MM.1S (cell line): ENCODE measurements at regions not wholly inside any gene's neighbourhood (a gene's known extent, or its start where the extent isn't known, plus 50 kb on each side); places are given as distances from the start of the nearest gene placed in this dataset.

Experiments used
- DNase-seq: peaks from one replicate; pipeline ENCODE4 v3.0.0-alpha.2; 2015
- H2AFZ ChIP-seq: fragments of 300-600 bp; sonication (generic); 2 replicates; pipeline ENCODE4 v1.6.0; 2016; ENCODE audit warnings: antibody characterized with exemption, low read length
- H3F3A ChIP-seq: fragments of 300-600 bp; sonication (generic); 2 replicates; pipeline ENCODE4 v1.6.1; 2016; ENCODE audit warnings: mild to moderate bottlenecking, antibody characterized with exemption, low read length, moderate library complexity, mixed read lengths; ENCODE audit not compliant: insufficient read depth
- H3K27ac ChIP-seq: fragments of 300-600 bp; sonication (generic); 2 replicates; pipeline ENCODE4 v1.5.1; 2016; ENCODE audit warnings: mild to moderate bottlenecking, low read length
- H3K27me3 ChIP-seq: fragments of 300-600 bp; sonication (generic); replicated peaks from 2 replicates; pipeline ENCODE4 v1.6.0; 2016; ENCODE audit warnings: low read length; ENCODE audit not compliant: insufficient read depth
- H3K36me3 ChIP-seq: fragments of 300-600 bp; sonication (generic); replicated peaks from 2 replicates; pipeline ENCODE4 v1.6.1; 2016; ENCODE audit warnings: mild to moderate bottlenecking, low read length, mixed read lengths; ENCODE audit not compliant: insufficient read depth
- H3K4me1 ChIP-seq: fragments of 300-600 bp; sonication (generic); 2 replicates; pipeline ENCODE4 v1.6.1; 2016; ENCODE audit warnings: low read length, mixed read lengths
- H3K4me2 ChIP-seq: fragments of 300-600 bp; sonication (generic); 2 replicates; pipeline ENCODE4 v1.6.0; 2016; ENCODE audit warnings: low read depth, low read length
- H3K4me3 ChIP-seq: fragments of 300-600 bp; sonication (generic); 2 replicates; pipeline ENCODE4 v1.5.1; 2016; ENCODE audit warnings: low read length, mixed read lengths
- H3K79me2 ChIP-seq: fragments of 300-600 bp; sonication (generic); 2 replicates; pipeline ENCODE4 v1.6.1; 2016; ENCODE audit warnings: mixed run types, low read length, mixed read lengths
- H3K9ac ChIP-seq: fragments of 300-600 bp; sonication (generic); 2 replicates; pipeline ENCODE4 v1.6.1; 2016; ENCODE audit warnings: low read length, mixed read lengths
- H3K9me2 ChIP-seq: fragments of 300-600 bp; sonication (generic); replicated peaks from 2 replicates; pipeline ENCODE4 v1.6.1; 2016; ENCODE audit warnings: mild to moderate bottlenecking, low read length, mixed read lengths; ENCODE audit not compliant: insufficient read depth
- H3K9me3 ChIP-seq: fragments of 300-600 bp; sonication (generic); replicated peaks from 2 replicates; pipeline ENCODE4 v1.6.1; 2016; ENCODE audit warnings: mild to moderate bottlenecking, low read length, mixed read lengths; ENCODE audit not compliant: insufficient read depth
- H4K20me1 ChIP-seq: fragments of 300-600 bp; sonication (generic); 2 replicates; pipeline ENCODE4 v1.6.1; 2016; ENCODE audit warnings: mild to moderate bottlenecking, low read length, moderate library complexity, mixed read lengths; ENCODE audit not compliant: insufficient read depth
- EZH2 ChIP-seq: fragments of 300-600 bp; sonication (generic); optimal IDR thresholded peaks from 2 replicates; pipeline ENCODE3; 2017; ENCODE audit warnings: low read depth, mild to moderate bottlenecking, antibody characterized with exemption, low read length, mixed read lengths
- EZH2phosphoT487 ChIP-seq: fragments of 300-600 bp; sonication (generic); IDR thresholded peaks from 2 replicates; pipeline ENCODE4 v1.6.1; 2018; ENCODE audit warnings: antibody characterized with exemption, low read length
- TF ChIP-seq, protein P1 (sequence below): fragments of 300-600 bp; sonication (generic); IDR thresholded peaks from 2 replicates; pipeline ENCODE4 v1.5.1; 2016; ENCODE audit warnings: antibody characterized with exemption, low read length, mixed read lengths

DNA sequence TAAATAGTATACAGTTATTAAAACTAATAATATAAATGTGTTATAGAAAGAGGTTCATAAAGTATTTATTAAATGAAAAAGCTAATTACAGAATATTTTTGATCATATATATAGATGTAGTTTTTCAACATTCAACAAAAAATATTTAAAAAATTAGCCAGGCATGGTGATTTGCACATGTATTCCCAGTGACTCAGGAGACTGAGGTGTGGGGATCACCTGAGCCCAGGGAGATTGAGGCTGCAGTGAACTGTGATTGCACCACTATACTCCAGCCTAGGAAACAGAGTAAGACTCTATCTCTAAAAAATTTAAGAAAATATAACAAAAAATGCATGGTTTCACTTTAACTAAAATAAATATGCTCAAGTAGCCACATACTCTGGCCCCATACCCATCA, 118.0 kb upstream of the SEMA3C start:
- Histone ChIP-seq H3K4me2 (no peak overlapping the region), H3K4me3 (no peak overlapping the region), H3K9me3 (no peaks in the 10 kb centered on the region), H4K20me1 (no peaks in the 10 kb centered on the region), H3K27ac (no peak overlapping the region), H2AFZ (no peak overlapping the region), H3F3A (no peaks in the 10 kb centered on the region), H3K4me1 (no peaks in the 10 kb centered on the region), H3K36me3 (no peaks in the 10 kb centered on the region), H3K9ac (no peak overlapping the region), H3K27me3 (no peaks in the 10 kb centered on the region), H3K79me2 (no peaks in the 10 kb centered on the region), H3K9me2 (no peaks in the 10 kb centered on the region)
- TF ChIP-seq EZH2phosphoT487 (no peak), EZH2 (no peak)
- TF ChIP-seq, protein P1, sequence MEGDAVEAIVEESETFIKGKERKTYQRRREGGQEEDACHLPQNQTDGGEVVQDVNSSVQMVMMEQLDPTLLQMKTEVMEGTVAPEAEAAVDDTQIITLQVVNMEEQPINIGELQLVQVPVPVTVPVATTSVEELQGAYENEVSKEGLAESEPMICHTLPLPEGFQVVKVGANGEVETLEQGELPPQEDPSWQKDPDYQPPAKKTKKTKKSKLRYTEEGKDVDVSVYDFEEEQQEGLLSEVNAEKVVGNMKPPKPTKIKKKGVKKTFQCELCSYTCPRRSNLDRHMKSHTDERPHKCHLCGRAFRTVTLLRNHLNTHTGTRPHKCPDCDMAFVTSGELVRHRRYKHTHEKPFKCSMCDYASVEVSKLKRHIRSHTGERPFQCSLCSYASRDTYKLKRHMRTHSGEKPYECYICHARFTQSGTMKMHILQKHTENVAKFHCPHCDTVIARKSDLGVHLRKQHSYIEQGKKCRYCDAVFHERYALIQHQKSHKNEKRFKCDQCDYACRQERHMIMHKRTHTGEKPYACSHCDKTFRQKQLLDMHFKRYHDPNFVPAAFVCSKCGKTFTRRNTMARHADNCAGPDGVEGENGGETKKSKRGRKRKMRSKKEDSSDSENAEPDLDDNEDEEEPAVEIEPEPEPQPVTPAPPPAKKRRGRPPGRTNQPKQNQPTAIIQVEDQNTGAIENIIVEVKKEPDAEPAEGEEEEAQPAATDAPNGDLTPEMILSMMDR: no peak
- no peak for DNase-seq

DNA sequence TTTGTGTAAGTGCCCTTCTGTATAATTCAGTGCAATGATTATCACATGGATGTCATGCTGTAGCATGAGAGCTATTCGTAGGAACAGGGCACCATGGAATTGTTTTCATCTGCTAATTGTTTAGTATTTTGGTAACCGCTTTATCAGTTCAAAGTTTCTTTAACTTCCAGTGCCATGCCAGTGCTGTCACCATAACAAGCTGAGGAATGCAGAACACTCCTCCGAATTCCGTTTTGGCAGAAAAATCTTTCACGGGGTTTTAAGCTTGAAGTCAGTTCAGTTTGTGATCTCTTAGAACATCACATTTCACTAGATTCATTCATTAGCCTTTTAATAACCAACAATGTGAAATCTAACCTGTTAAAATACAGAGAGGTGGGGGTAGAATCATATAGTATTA, 117.2 kb upstream of the SEMA3C start:
- no peak overlapping the region for H3K4me2 ChIP-seq
- no peak for TF ChIP-seq EZH2
- TF ChIP-seq EZH2phosphoT487: no peak
- no peaks in the 10 kb centered on the region for H3K4me1 ChIP-seq
- H3F3A ChIP-seq: no peaks in the 10 kb centered on the region
- no peak overlapping the region for H3K27ac ChIP-seq
- H3K27me3 ChIP-seq: no peaks in the 10 kb centered on the region
- H3K36me3 ChIP-seq: no peaks in the 10 kb centered on the region
- no peak overlapping the region for H3K4me3 ChIP-seq
- H3K79me2 ChIP-seq: no peaks in the 10 kb centered on the region
- no peaks in the 10 kb centered on the region for H3K9me3 ChIP-seq
- no peak for DNase-seq
- H3K9me2 ChIP-seq: no peaks in the 10 kb centered on the region
- H3K9ac ChIP-seq: no peak overlapping the region
- no peaks in the 10 kb centered on the region for H4K20me1 ChIP-seq
- no peak overlapping the region for H2AFZ ChIP-seq

DNA sequence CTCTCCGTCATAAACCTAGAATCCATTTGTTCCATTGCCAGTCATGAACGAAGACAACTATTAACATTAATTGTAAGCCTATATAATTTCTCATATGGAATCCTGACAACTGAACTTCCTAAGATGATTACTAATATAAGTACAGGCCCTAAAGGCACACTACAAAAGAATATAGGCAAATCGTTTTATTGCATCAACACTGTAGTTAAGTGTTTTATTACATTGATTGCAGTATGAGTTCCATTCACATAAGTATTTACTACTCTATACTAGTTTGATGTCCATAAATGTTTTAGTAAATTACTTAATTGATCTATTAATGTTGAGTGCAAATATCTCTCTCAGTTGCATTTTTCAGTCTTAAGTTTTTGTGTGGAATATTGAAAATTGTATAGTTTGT, 113.1 kb upstream of the SEMA3C start:
- H3K27me3 ChIP-seq: no peaks in the 10 kb centered on the region
- no peaks in the 10 kb centered on the region for H4K20me1 ChIP-seq
- no peaks in the 10 kb centered on the region for H3K79me2 ChIP-seq
- no peak overlapping the region for H3K4me2 ChIP-seq
- no peak for DNase-seq
- no peaks in the 10 kb centered on the region for H3K4me1 ChIP-seq
- H3K9me3 ChIP-seq: no peaks in the 10 kb centered on the region
- no peaks in the 10 kb centered on the region for H3K36me3 ChIP-seq
- H3K4me3 ChIP-seq: no peak overlapping the region
- no peak overlapping the region for H3K9ac ChIP-seq
- H3K9me2 ChIP-seq: no peaks in the 10 kb centered on the region
- no peak overlapping the region for H3K27ac ChIP-seq
- TF ChIP-seq EZH2phosphoT487: no peak
- TF ChIP-seq EZH2: no peak
- TF ChIP-seq, protein P1: no peak
- H2AFZ ChIP-seq: no peak overlapping the region
- no peaks in the 10 kb centered on the region for H3F3A ChIP-seq

DNA sequence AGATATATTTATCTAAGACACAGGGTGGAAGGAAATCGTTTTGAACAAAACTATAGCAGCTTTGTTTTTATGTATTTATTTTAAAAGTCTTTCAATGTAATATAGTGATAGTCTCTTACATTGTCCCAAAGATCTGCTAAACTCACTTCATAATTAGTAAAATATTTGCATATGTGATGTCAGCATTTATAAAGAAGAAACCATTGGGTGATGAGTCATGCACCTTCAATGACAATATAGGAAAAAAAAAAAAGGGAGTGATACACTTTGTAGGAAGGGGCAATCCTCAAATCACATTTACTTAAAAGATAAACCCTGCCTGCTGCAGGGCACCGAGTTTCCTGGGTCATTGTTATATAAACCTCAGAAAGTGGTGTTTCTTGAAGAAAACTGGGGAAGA, 112.4 kb upstream of the SEMA3C start:
- H2AFZ ChIP-seq: no peak overlapping the region
- H3K9me2 ChIP-seq: no peaks in the 10 kb centered on the region
- H3K4me3 ChIP-seq: no peak overlapping the region
- TF ChIP-seq EZH2 (no peak), EZH2phosphoT487 (no peak)
- TF ChIP-seq, protein P1: no peak
- H3K27me3 ChIP-seq: no peaks in the 10 kb centered on the region
- H3K9ac ChIP-seq: no peak overlapping the region
- H3K79me2 ChIP-seq: no peaks in the 10 kb centered on the region
- no peak for DNase-seq
- no peak overlapping the region for H3K4me2 ChIP-seq
- no peaks in the 10 kb centered on the region for H3K4me1 ChIP-seq
- H4K20me1 ChIP-seq: no peaks in the 10 kb centered on the region
- H3K27ac ChIP-seq: no peak overlapping the region
- H3F3A ChIP-seq: no peaks in the 10 kb centered on the region
- no peaks in the 10 kb centered on the region for H3K9me3 ChIP-seq
- no peaks in the 10 kb centered on the region for H3K36me3 ChIP-seq
